B cell (primary cell): ENCODE measurements at regions not wholly inside any gene's neighbourhood (a gene's known extent, or its start where the extent isn't known, plus 50 kb on each side); places are given as distances from the start of the nearest gene placed in this dataset.

ENCODE experiments used
- CTCF ChIP-seq: fragments of 200-600 bp; IDR thresholded peaks from one replicate; pipeline ENCODE4 v1.8.0; 2022; ENCODE audit warnings: antibody characterized with exemption, mild to moderate bottlenecking
- EZH2 ChIP-seq: IDR thresholded peaks from 2 replicates; pipeline ENCODE4 v1.6.1; 2012; ENCODE audit warnings: borderline replicate concordance, low read depth, mild to moderate bottlenecking, moderate library complexity, low read length; ENCODE audit not compliant: insufficient read depth, poor library complexity, severe bottlenecking

DNA sequence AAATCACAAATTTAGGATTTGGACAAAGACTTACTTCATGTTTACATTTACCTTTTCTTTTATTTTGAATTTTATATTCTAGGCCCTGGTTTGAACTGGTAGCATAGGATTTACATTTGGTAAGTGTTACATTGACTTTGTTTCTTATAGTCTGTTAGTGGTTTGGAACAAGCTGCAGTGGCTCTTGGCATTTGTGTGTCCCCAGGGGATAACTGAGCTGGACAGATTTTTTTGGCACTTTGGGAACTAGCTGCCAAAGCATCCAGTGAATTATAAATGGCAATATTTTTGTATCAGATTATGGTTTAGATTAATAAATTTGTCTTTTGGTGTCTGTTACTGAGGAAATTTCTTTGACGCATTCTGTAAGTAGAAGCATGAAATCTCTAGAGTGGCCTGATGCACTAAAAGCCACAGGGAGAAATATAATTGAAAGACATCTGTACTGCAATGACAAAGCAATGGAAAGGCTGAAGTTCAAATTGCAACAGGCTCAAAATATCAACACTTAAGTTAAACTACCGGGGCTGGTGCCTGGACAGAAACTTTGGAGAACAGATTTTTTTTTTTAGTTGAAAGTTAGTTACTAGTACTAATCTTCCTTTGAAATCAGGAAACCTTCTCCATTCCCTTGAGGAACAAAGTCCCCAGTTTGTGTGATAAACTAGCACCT, 107.6 kb upstream of the PLCXD3 start:
- TF ChIP-seq CTCF (no peak), EZH2 (no peak)
